Lower leg skin (tissue), 3 donors: ENCODE measurements at regions not wholly inside any gene's neighbourhood (a gene's known extent, or its start where the extent isn't known, plus 50 kb on each side); places are given as distances from the start of the nearest gene placed in this dataset.

Source experiments
- POLR2A ChIP-seq, 2 donors: fragments of 450-650 bp; IDR thresholded peaks; one replicate each; pipeline ENCODE4 v1.6.1; 2016 to 2017; ENCODE audit warnings: antibody characterized with exemption in 2 of 2, mild to moderate bottlenecking in 1 of 2, moderate library complexity in 1 of 2
- TF ChIP-seq, protein P1 (sequence below), 3 donors: fragments of 450-650 bp; IDR thresholded peaks; one replicate each; pipeline ENCODE4 v1.5.1; 2016; ENCODE audit warnings: antibody characterized with exemption in 3 of 3, mild to moderate bottlenecking in 3 of 3, moderate library complexity in 2 of 3

DNA sequence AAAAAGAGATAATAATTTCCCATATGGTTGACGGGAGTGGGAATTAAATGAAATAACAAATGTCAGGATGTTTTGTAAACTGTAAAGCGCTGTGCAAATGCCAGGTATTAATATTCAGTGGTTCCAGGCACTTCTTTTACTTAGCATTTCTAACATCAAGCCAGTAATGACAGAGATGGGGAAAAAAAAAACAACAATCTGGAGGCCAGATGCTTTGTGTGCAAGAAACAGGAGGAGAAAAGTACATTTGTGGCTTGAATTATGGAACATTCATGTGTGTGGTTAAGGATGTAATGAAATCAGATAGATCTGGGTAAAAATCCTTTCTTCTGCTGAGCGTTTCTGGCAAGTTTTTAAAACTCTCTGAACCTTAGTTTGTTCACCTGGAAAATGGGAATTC is 509.6 kb downstream of the FUT8 start:
- TF ChIP-seq, protein P1, sequence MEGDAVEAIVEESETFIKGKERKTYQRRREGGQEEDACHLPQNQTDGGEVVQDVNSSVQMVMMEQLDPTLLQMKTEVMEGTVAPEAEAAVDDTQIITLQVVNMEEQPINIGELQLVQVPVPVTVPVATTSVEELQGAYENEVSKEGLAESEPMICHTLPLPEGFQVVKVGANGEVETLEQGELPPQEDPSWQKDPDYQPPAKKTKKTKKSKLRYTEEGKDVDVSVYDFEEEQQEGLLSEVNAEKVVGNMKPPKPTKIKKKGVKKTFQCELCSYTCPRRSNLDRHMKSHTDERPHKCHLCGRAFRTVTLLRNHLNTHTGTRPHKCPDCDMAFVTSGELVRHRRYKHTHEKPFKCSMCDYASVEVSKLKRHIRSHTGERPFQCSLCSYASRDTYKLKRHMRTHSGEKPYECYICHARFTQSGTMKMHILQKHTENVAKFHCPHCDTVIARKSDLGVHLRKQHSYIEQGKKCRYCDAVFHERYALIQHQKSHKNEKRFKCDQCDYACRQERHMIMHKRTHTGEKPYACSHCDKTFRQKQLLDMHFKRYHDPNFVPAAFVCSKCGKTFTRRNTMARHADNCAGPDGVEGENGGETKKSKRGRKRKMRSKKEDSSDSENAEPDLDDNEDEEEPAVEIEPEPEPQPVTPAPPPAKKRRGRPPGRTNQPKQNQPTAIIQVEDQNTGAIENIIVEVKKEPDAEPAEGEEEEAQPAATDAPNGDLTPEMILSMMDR (IDR thresholded peaks at IDR 0.05): no peak
- no peak for TF ChIP-seq POLR2A (IDR thresholded peaks at IDR 0.05)
